H1 (cell line): ENCODE measurements at regions not wholly inside any gene's neighbourhood (a gene's known extent, or its start where the extent isn't known, plus 50 kb on each side); places are given as distances from the start of the nearest gene placed in this dataset.

Source experiments
- CTCF ChIA-PET: fragments of 300-600 bp; sonication (Branson Sonifier 250); formaldehyde crosslinking; loops from one replicate; lab custom pipeline; 2021; ENCODE audit not compliant: partially characterized antibody; lab: Charles Lee
- POLR2A ChIA-PET: fragments of 300-600 bp; sonication (Branson Sonifier 250); formaldehyde crosslinking; loops from one replicate; lab custom pipeline; 2021; ENCODE audit warnings: inconsistent platforms; ENCODE audit not compliant: partially characterized antibody; lab: Charles Lee
- DNase-seq, 2 experiments: peaks; one replicate each; pipeline versions ENCODE4 v3.0.0 to v3.0.0-alpha.2; 2010 to 2022; ENCODE audit warnings: low spot score in 2 of 2, low read depth in 1 of 2, mixed read lengths in 1 of 2
- FAIRE-seq: peaks from 2 replicates; lab custom pipeline; 2011; peaks lifted over from hg19 to GRCh38; lab: Jason Lieb, UNC
- H2AFZ ChIP-seq: 2 replicates; pipeline ENCODE4 v1.8.1; 2012; ENCODE audit warnings: low read length, inconsistent platforms
- H2AK5ac ChIP-seq: 2 replicates; pipeline ENCODE4 v1.6.1; 2013; ENCODE audit warnings: low read depth, low read length
- H2BK120ac ChIP-seq: replicated peaks from 2 replicates; pipeline ENCODE3; 2013; ENCODE audit warnings: low read depth, low read length, inconsistent platforms
- H2BK12ac ChIP-seq: 2 replicates; pipeline ENCODE4 v1.6.1; 2013; ENCODE audit warnings: low read depth, low read length
- H2BK15ac ChIP-seq: 2 replicates; pipeline ENCODE4 v1.6.1; 2013; ENCODE audit warnings: low read length
- H2BK20ac ChIP-seq: 2 replicates; pipeline ENCODE4 v1.6.1; 2013; ENCODE audit warnings: low read length
- H2BK5ac ChIP-seq: 2 replicates; pipeline ENCODE4 v1.6.1; 2013; ENCODE audit warnings: low read depth, low read length
- H3K14ac ChIP-seq: 2 replicates; pipeline ENCODE4 v1.6.1; 2013; ENCODE audit warnings: inconsistent platforms; ENCODE audit not compliant: insufficient read length
- H3K18ac ChIP-seq: 2 replicates; pipeline ENCODE4 v1.6.1; 2013; ENCODE audit warnings: low read length; ENCODE audit errors: extremely low read depth
- H3K23ac ChIP-seq: 2 replicates; pipeline ENCODE4 v1.6.1; 2013; ENCODE audit warnings: inconsistent platforms; ENCODE audit not compliant: insufficient read length
- H3K23me2 ChIP-seq: 2 replicates; pipeline ENCODE4 v1.6.1; 2013; ENCODE audit warnings: low read depth, low read length
- H3K27ac ChIP-seq: 2 replicates; pipeline ENCODE4 v1.6.1; 2011; ENCODE audit warnings: low read depth, low read length, inconsistent platforms
- H3K27me3 ChIP-seq, 4 experiments: replicated peaks in 1 of 4; 1 replicate in 1 of 4; 2 replicates in 3 of 4; pipeline versions ENCODE4 v1.6.1 to v1.8.1; 2011 to 2013; ENCODE audit warnings: low read length in 3 of 4, mild to moderate bottlenecking in 3 of 4, inconsistent platforms in 2 of 4, mixed read lengths in 2 of 4, moderate library complexity in 1 of 4; ENCODE audit not compliant: control insufficient read depth in 3 of 4, insufficient read depth in 3 of 4; ENCODE audit errors: extremely low read depth in 1 of 4
- H3K36me3 ChIP-seq, 4 experiments: 2 replicates each; pipeline versions ENCODE4 v1.6.1 to v1.8.1; 2011 to 2013; ENCODE audit warnings: mild to moderate bottlenecking in 4 of 4, low read length in 3 of 4, moderate library complexity in 2 of 4, control low read depth in 1 of 4, inconsistent platforms in 1 of 4; ENCODE audit not compliant: insufficient read depth in 4 of 4, control insufficient read depth in 2 of 4
- H3K4ac ChIP-seq: replicated peaks from 2 replicates; pipeline ENCODE3; 2013; ENCODE audit warnings: low read length, low read depth, mixed read lengths, inconsistent platforms; ENCODE audit not compliant: insufficient read length
- H3K4me1 ChIP-seq, 4 experiments: replicated peaks in 1 of 4; 1 replicate in 1 of 4; 2 replicates in 3 of 4; pipeline versions ENCODE4 v1.6.1 to v1.8.1; 2011 to 2013; ENCODE audit warnings: low read length in 3 of 4, inconsistent platforms in 2 of 4, mixed read lengths in 1 of 4; ENCODE audit not compliant: insufficient read depth in 4 of 4, control insufficient read depth in 3 of 4
- H3K4me2 ChIP-seq, 2 experiments: 2 replicates each; pipeline versions ENCODE4 v1.6.1 to v1.8.1; 2011 to 2013; ENCODE audit warnings: low read depth in 2 of 2, low read length in 2 of 2, control low read depth in 1 of 2, inconsistent platforms in 1 of 2, mild to moderate bottlenecking in 1 of 2; ENCODE audit not compliant: insufficient read depth in 1 of 2
- H3K4me3 ChIP-seq, 4 experiments: fragments of 200-600, 300-600 bp in 1 of 4; sonication (generic), shearing (Covaris generic), sonication (Bioruptor Twin) in 1 of 4; 2 replicates each; pipeline versions ENCODE4 v1.5.1 to v1.8.1; 2011 to 2016; ENCODE audit warnings: low read length in 4 of 4, low read depth in 3 of 4, control low read depth in 2 of 4, inconsistent platforms in 2 of 4, mild to moderate bottlenecking in 2 of 4, mixed read lengths in 1 of 4, moderate library complexity in 1 of 4; ENCODE audit not compliant: insufficient read depth in 2 of 4; ENCODE audit errors: extremely low read depth in 1 of 4
- H3K56ac ChIP-seq: replicated peaks from 2 replicates; pipeline ENCODE3; 2013; ENCODE audit warnings: low read depth, mild to moderate bottlenecking, mixed read lengths, low read length, inconsistent platforms; ENCODE audit not compliant: insufficient read length
- H3K79me1 ChIP-seq: 2 replicates; pipeline ENCODE4 v1.6.1; 2013; ENCODE audit warnings: low read depth, low read length, control low read depth
- H3K79me2 ChIP-seq, 2 experiments: 2 replicates each; pipeline versions ENCODE4 v1.6.1 to v1.8.1; 2012 to 2013; ENCODE audit warnings: low read length in 2 of 2, mild to moderate bottlenecking in 2 of 2, inconsistent platforms in 1 of 2; ENCODE audit not compliant: insufficient read depth in 2 of 2, control insufficient read depth in 1 of 2
- H3K9ac ChIP-seq, 4 experiments: replicated peaks in 1 of 4; 1 replicate in 1 of 4; 2 replicates in 3 of 4; pipeline versions ENCODE4 v1.6.1 to v1.8.1; 2011 to 2013; ENCODE audit warnings: low read depth in 3 of 4, low read length in 3 of 4, control low read depth in 2 of 4, mild to moderate bottlenecking in 2 of 4, moderate library complexity in 2 of 4, inconsistent platforms in 1 of 4; ENCODE audit errors: extremely low read depth in 1 of 4
- H3K9me3 ChIP-seq, 2 experiments: 2 replicates each; pipeline versions ENCODE4 v1.6.1 to v1.8.1; 2012 to 2013; ENCODE audit warnings: mild to moderate bottlenecking in 2 of 2, moderate library complexity in 2 of 2, control low read depth in 1 of 2, inconsistent platforms in 1 of 2, low read depth in 1 of 2, low read length in 1 of 2, mixed read lengths in 1 of 2; ENCODE audit not compliant: insufficient read depth in 2 of 2
- H4K20me1 ChIP-seq, 2 experiments: replicated peaks in 1 of 2; 2 replicates each; pipeline versions ENCODE3 to v1.8.1; 2011 to 2013; ENCODE audit warnings: inconsistent platforms in 2 of 2, low read length in 2 of 2, mild to moderate bottlenecking in 1 of 2; ENCODE audit not compliant: insufficient read depth in 2 of 2, control insufficient read depth in 1 of 2
- H4K5ac ChIP-seq: 2 replicates; pipeline ENCODE4 v1.6.1; 2013; ENCODE audit warnings: low read length, low read depth, mixed read lengths, inconsistent platforms; ENCODE audit not compliant: insufficient read length
- H4K8ac ChIP-seq: 2 replicates; pipeline ENCODE4 v1.8.0; 2013; ENCODE audit warnings: mild to moderate bottlenecking, moderate library complexity, low read length, inconsistent platforms; ENCODE audit not compliant: insufficient read depth; ENCODE audit errors: extremely low read depth
- H4K91ac ChIP-seq: replicated peaks from 2 replicates; pipeline ENCODE3; 2013; ENCODE audit warnings: low read length, mixed read lengths, inconsistent platforms; ENCODE audit not compliant: insufficient read length
- CHD2 ChIP-seq: IDR thresholded peaks from 2 replicates; pipeline ENCODE4 v1.6.1; 2012; ENCODE audit warnings: low read length, improper control_type of control experiment
- KDM4A ChIP-seq: IDR thresholded peaks from one replicate; pipeline ENCODE4 v1.7.1; 2012; ENCODE audit warnings: low read depth, mild to moderate bottlenecking, moderate library complexity, low read length, inconsistent platforms; ENCODE audit not compliant: severe bottlenecking
- SIRT6 ChIP-seq: IDR thresholded peaks from one replicate; pipeline ENCODE4 v1.7.1; 2012; ENCODE audit warnings: low read length, inconsistent platforms
- WGBS, 2 experiments: shearing (Covaris generic) in 1 of 2; methylation state at CpG; one replicate each; pipeline versions ENCODE4 v1.1.6 to v1.1.7; 2013 to 2015; ENCODE audit warnings: low lambda C conversion rate in 2 of 2, mixed read lengths in 2 of 2, inconsistent platforms in 1 of 2, low coverage in 1 of 2, missing lambda C conversion rate in 1 of 2; ENCODE audit not compliant: insufficient replicate concordance in 2 of 2, insufficient coverage in 1 of 2, insufficient read length in 1 of 2; ENCODE audit errors: extremely low coverage in 1 of 2, missing lambda C conversion rate in 1 of 2; 5-methylcytosine and 5-hydroxymethylcytosine counted together

- Histone ChIP-seq H2BK20ac (no peak overlapping the region), H2AK5ac (no peak overlapping the region), H3K4me1 (peaks cover 0 to 5% (median 3%) of the 10 kb centered on the region in 4 experiments; a peak in 4 of 7 replicates), H4K20me1 (no peaks in the 10 kb centered on the region), H2AFZ (no peak overlapping the region), H3K56ac (no peak overlapping the region), H3K9me3 (no peaks in the 10 kb centered on the region), H3K14ac (no peak overlapping the region), H3K79me2 (no peaks in the 10 kb centered on the region), H3K4me3 (no peak overlapping the region), H2BK5ac (no peak overlapping the region), H3K23me2 (no peaks in the 10 kb centered on the region), H4K5ac (no peak overlapping the region), H3K9ac (no peak overlapping the region), H4K91ac (no peak overlapping the region), H3K4ac (no peak overlapping the region), H2BK15ac (no peak overlapping the region), H2BK120ac (no peak overlapping the region), H3K18ac (no peak overlapping the region), H4K8ac (no peak overlapping the region), H3K36me3 (no peaks in the 10 kb centered on the region), H3K79me1 (no peaks in the 10 kb centered on the region), H3K27ac (no peak overlapping the region), H2BK12ac (no peak overlapping the region), H3K27me3 (no peaks in the 10 kb centered on the region), H3K23ac (no peak overlapping the region), H3K4me2 (no peak overlapping the region)
- ChIA-PET POLR2A (no interaction called here), CTCF (no interaction called here)
- 88% methylated on average over 6 of the region's 6 CpGs; no CpG with 5 or more reads in 1 of the 2 experiments for whole genome bisulfite sequencing, 2 experiments
- FAIRE-seq (no peak), DNase-seq (no peak)
- TF ChIP-seq SIRT6 = no peak
- TF ChIP-seq CHD2 = no peak
- no peak for TF ChIP-seq KDM4A
These were observed 1023.2 kb downstream of the TBL1XR1 start for GRCh38 chr3:176174060-176174459.
